DOHH2 (cell line): ENCODE measurements at regions not wholly inside any gene's neighbourhood (a gene's known extent, or its start where the extent isn't known, plus 50 kb on each side); places are given as distances from the start of the nearest gene placed in this dataset.

ENCODE experiments used
- CTCF ChIP-seq: fragments of 200-600 bp; sonication (generic); IDR thresholded peaks from one replicate; pipeline ENCODE4 v1.5.1; 2014; ENCODE audit warnings: antibody characterized with exemption, mild to moderate bottlenecking, low read depth, low read length; ENCODE audit not compliant: poor library complexity, severe bottlenecking
- EZH2phosphoT487 ChIP-seq: fragments of 200-600 bp; sonication (generic); IDR thresholded peaks from 2 replicates; pipeline ENCODE4 v1.6.1; 2017; ENCODE audit warnings: borderline replicate concordance, mild to moderate bottlenecking, antibody characterized with exemption, low read length, moderate library complexity, mixed read lengths

- TF ChIP-seq CTCF (no peak), EZH2phosphoT487 (no peak)
Observed at GRCh38 chr14:85310491-85311272, 219.3 kb upstream of the FLRT2 start.
